Heart left ventricle (tissue), 16 donors: ENCODE measurements at regions not wholly inside any gene's neighbourhood (a gene's known extent, or its start where the extent isn't known, plus 50 kb on each side); places are given as distances from the start of the nearest gene placed in this dataset.

Experiments used
- ATAC-seq, 4 donors: fragments of 200-7000 bp; cut with Tn5 transposase; one replicate each; pipeline ENCODE4 v1.9.1; 2020 to 2022; ENCODE audit warnings: moderate library complexity in 4 of 4, mild to moderate bottlenecking in 3 of 4, moderate number of reproducible peaks in 1 of 4
- DNase-seq, 5 donors: peaks; one replicate each; pipeline ENCODE4 v3.0.0-alpha.2; 2020
- H3K27ac ChIP-seq, 12 donors: fragments of 200-600 bp; sonication (generic) in 4 of 12; one replicate each; pipeline versions ENCODE4 v1.5.0 to v1.8.0; 2016 to 2022; ENCODE audit warnings: mild to moderate bottlenecking in 2 of 12
- H3K27me3 ChIP-seq, 9 donors: fragments of 200-600 bp; sonication (generic) in 2 of 9; one replicate each; pipeline versions ENCODE4 v1.5.1 to v1.8.0; 2016 to 2022; ENCODE audit warnings: mild to moderate bottlenecking in 3 of 9
- H3K36me3 ChIP-seq, 9 donors: fragments of 200-600 bp; sonication (generic) in 2 of 9; one replicate each; pipeline versions ENCODE4 v1.5.0 to v1.8.0; 2018 to 2022; ENCODE audit warnings: mild to moderate bottlenecking in 2 of 9
- H3K4me1 ChIP-seq, 12 donors: fragments of 200-600 bp; sonication (generic) in 4 of 12; one replicate each; pipeline versions ENCODE4 v1.5.0 to v1.8.0; 2016 to 2022; ENCODE audit warnings: mild to moderate bottlenecking in 3 of 12
- H3K4me3 ChIP-seq, 12 donors: fragments of 200-600 bp; sonication (generic) in 4 of 12; one replicate each; pipeline versions ENCODE4 v1.5.0 to v1.8.0; 2017 to 2022; ENCODE audit warnings: mild to moderate bottlenecking in 9 of 12, moderate library complexity in 4 of 12
- H3K9me3 ChIP-seq, 12 donors: fragments of 200-600 bp; sonication (generic) in 4 of 12; one replicate each; pipeline versions ENCODE4 v1.5.0 to v1.8.0; 2016 to 2022; ENCODE audit warnings: mild to moderate bottlenecking in 1 of 12
- POLR2A ChIP-seq, 2 donors: fragments of 450-650 bp; IDR thresholded peaks; one replicate each; pipeline ENCODE4 v1.6.1; 2017; ENCODE audit warnings: antibody characterized with exemption in 2 of 2, mild to moderate bottlenecking in 2 of 2, moderate library complexity in 2 of 2
- WGBS, 4 donors: extraction: QIAGEN DNeasy Blood & Tissue Kit in 2 of 4; methylation state at CpG; one replicate each; pipeline versions ENCODE4 v1.1.5 to v1.1.7; 2013 to 2018; 5-methylcytosine and 5-hydroxymethylcytosine counted together
- intact Hi-C, 10 donors: fragments of 100-400 bp; cut with DNase I; formaldehyde crosslinking; loops; one replicate each; pipeline versions ENCODE4 v1.11.1 to v1.14.2; 2022
- TF ChIP-seq, protein P1 (sequence below), 12 donors: fragments of 200-600 bp; sonication (generic) in 4 of 12; IDR thresholded peaks; one replicate each; pipeline versions ENCODE4 v1.5.0 to v1.8.0; 2018 to 2022; ENCODE audit warnings: antibody characterized with exemption in 12 of 12, mild to moderate bottlenecking in 5 of 12
- donor health status: ischemic (EF 13 %, LVEDD 7.1; RV severe dilation, severe dysfunction).
- donor health status: healthy with polysubstance abuse.
- donor health status: DM: no; HTN: yes; CAD: no.
- donor health status: DM: no; HTN: no; CAD: no.
- donor health status: ischemic (EF 25% LVEDD 6.9; RV normal size, moderate dysfunction).
- donor health status: ischemic (EF 25% LVEDD 5.7; RV mildly dilated, moderate dysfunction).
- donor health status: healthy.
- donor health status: DM: yes; HTN: yes; CAD: no.
- donor health status: ischemic (EF 35%, LVEDD 5.7; RV mildly dilated, moderate dysfunction).
- donor health status: nonischemic (EF 11% LVEDD 7.7; RV severe dilation, severe dysfunction).
- donor health status: DM: yes; HTN: yes; CAD: no.
- donor health status: PGD.
- donor health status: ischemic (EF 29% LVEDD 5.4; RV normal size, mild dysfunction).
- donor health status: nonischemic (EF 23%, LVEDD 6.1; RV moderate dilation, normal function).

DNA sequence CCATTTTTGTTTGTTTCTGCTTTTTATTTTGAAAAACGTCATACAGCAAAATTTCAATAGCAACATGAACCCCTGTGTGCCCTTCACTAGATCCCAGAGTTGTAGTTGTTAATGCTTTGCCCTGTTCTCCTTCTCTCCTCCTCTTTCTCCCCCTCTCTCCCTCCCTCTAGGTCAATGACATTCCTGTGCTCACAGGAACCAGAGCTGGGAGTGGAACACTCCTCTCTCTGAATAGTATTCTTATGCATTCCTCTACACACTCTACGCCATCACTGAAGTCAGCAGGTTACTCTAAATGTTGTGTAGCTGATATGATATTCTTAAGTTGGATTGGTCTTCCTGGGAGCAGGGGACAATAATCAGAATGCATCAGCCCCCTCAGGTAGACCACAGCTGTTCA is 243.4 kb downstream of the SYK start:
- H3K27me3 ChIP-seq = peaks cover 0 to 12% (median 0%) of the 10 kb centered on the region in 9 donors
- no peak for ATAC-seq
- H3K4me3 ChIP-seq = no peak overlapping the region
- H3K36me3 ChIP-seq = no peaks in the 10 kb centered on the region
- intact Hi-C loops = loop anchor here in 1 of 10 donors (2.0 kb wide), 1 partner anchor 30 kb away; no protein-coding TSS in a partner anchor
- no peak for TF ChIP-seq POLR2A (IDR thresholded peaks at IDR 0.05)
- TF ChIP-seq, protein P1, sequence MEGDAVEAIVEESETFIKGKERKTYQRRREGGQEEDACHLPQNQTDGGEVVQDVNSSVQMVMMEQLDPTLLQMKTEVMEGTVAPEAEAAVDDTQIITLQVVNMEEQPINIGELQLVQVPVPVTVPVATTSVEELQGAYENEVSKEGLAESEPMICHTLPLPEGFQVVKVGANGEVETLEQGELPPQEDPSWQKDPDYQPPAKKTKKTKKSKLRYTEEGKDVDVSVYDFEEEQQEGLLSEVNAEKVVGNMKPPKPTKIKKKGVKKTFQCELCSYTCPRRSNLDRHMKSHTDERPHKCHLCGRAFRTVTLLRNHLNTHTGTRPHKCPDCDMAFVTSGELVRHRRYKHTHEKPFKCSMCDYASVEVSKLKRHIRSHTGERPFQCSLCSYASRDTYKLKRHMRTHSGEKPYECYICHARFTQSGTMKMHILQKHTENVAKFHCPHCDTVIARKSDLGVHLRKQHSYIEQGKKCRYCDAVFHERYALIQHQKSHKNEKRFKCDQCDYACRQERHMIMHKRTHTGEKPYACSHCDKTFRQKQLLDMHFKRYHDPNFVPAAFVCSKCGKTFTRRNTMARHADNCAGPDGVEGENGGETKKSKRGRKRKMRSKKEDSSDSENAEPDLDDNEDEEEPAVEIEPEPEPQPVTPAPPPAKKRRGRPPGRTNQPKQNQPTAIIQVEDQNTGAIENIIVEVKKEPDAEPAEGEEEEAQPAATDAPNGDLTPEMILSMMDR (IDR thresholded peaks at IDR 0.05) = no peak
- 72 to 82% (median 74%) methylated on average over 2 of the region's 2 CpGs for WGBS, 4 donors
- H3K4me1 ChIP-seq = peaks cover 0 to 8% (median 0%) of the 10 kb centered on the region in 12 donors
- no peaks in the 10 kb centered on the region for H3K9me3 ChIP-seq
- H3K27ac ChIP-seq = no peak overlapping the region
- no peak for DNase-seq

DNA sequence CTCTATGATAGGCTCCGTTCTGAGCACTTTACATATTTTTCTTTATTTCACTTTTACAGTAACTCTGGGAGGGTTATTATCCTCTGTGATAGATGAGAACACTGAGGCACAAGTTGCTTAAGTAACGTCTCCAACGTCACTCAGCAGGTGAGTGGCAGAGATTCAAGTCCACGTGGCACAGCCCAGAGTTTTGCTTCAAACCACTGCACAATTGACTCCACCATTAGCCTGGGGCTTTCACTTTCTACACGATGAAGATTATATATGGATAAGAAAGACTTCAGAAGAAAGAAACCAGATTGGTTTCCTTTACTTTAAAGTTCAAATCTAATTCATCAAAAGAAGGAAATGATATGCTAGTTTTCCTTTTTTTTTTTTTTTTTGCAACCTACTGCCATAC is 245.9 kb downstream of the SYK start:
- WGBS, 4 donors = 69 to 73% (median 70%) methylated on average over 5 of the region's 5 CpGs
- ATAC-seq = no peak
- intact Hi-C loops = no loop called here
- Histone ChIP-seq H3K9me3 (no peaks in the 10 kb centered on the region), H3K27me3 (peaks cover 0 to 12% (median 0%) of the 10 kb centered on the region in 9 donors), H3K4me1 (peaks cover 0 to 8% (median 0%) of the 10 kb centered on the region in 12 donors), H3K36me3 (no peaks in the 10 kb centered on the region), H3K4me3 (no peak overlapping the region), H3K27ac (no peak overlapping the region)
- no peak for DNase-seq
- TF ChIP-seq, protein P1 (IDR thresholded peaks at IDR 0.05) = no peak
- no peak for TF ChIP-seq POLR2A (IDR thresholded peaks at IDR 0.05)

DNA sequence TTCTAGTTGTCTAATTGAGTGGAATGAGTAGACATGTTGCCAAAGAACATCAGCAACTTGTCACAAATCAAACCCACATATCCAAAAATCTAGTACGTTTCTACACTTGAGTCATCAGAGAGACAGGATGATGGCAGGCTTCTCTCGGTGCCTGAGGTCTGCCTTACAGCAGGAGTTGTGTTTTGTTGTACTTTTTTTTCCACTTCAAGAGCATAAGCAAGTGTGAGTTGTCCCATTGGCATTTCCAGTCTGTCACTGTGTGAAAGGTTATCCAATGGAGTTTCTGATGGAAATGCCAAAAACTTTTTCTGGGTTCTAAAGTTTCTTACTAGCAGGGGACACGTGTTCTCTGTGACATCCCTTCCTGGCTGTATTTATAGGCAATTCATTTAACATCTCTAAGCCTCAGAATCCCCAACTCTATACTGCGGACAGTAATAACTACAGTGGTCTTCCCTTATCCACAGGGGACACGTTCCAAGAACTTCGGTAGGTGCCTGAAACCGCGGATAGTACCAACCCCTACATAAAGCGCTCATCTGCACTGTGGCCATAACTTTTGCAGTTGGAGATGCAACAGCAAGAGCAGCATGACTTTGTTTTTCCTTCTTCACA is 246.5 kb downstream of the SYK start:
- H3K27me3 ChIP-seq = peaks cover 0 to 12% (median 0%) of the 10 kb centered on the region in 9 donors
- H3K4me1 ChIP-seq = peaks cover 0 to 8% (median 0%) of the 10 kb centered on the region in 12 donors
- no peak for DNase-seq
- intact Hi-C loops = no loop called here
- no peaks in the 10 kb centered on the region for H3K9me3 ChIP-seq
- no peaks in the 10 kb centered on the region for H3K36me3 ChIP-seq
- 81 to 83% (median 82%) methylated on average over 9 of the region's 9 CpGs for WGBS, 4 donors
- H3K27ac ChIP-seq = no peak overlapping the region
- no peak overlapping the region for H3K4me3 ChIP-seq
- no peak for TF ChIP-seq POLR2A (IDR thresholded peaks at IDR 0.05)
- TF ChIP-seq, protein P1 (IDR thresholded peaks at IDR 0.05) = no peak
- no peak for ATAC-seq

DNA sequence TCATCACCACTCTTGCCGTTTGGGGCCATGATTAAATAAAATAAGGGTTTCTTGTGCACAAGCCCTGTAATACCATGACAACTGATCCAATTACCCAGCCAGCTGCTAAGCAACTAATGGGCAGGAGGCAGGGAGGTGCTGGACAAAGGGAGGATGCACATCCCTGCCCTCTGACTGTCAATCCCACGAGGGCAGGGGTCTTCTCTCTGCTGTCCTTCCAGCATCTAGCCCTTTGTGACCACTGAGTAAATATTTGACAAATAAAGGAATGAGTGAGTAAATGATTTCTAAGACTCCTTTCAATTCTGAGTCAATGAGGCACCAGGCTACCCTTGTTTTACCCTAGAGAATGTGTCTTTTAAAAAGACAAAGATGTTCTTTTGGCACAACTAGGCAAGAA is 247.1 kb downstream of the SYK start:
- intact Hi-C loops = no loop called here
- no peaks in the 10 kb centered on the region for H3K9me3 ChIP-seq
- no peaks in the 10 kb centered on the region for H3K36me3 ChIP-seq
- no peak overlapping the region for H3K4me3 ChIP-seq
- H3K27me3 ChIP-seq = peaks cover 0 to 12% (median 0%) of the 10 kb centered on the region in 9 donors
- ATAC-seq = no peak
- H3K4me1 ChIP-seq = peaks cover 0 to 8% (median 0%) of the 10 kb centered on the region in 12 donors
- H3K27ac ChIP-seq = no peak overlapping the region
- WGBS, 4 donors = 61 to 76% (median 72%) methylated on average over 2 of the region's 2 CpGs
- TF ChIP-seq, protein P1 (IDR thresholded peaks at IDR 0.05) = no peak
- no peak for TF ChIP-seq POLR2A (IDR thresholded peaks at IDR 0.05)
- no peak for DNase-seq
